Activated CD8-positive, alpha-beta memory T cell treated with anti-CD3 and anti-CD28 coated beads for 48 hours (primary cell): ENCODE measurements at regions not wholly inside any gene's neighbourhood (a gene's known extent, or its start where the extent isn't known, plus 50 kb on each side); places are given as distances from the start of the nearest gene placed in this dataset.
"Not testable (repeated sequence)": the region's sequence is repeated elsewhere in the genome, so short reads cannot be mapped to it uniquely, and the experiment has no call there.

ENCODE experiments used
- DNase-seq, 3 experiments: peaks; one replicate each; pipeline ENCODE4 v3.0.0-alpha.2; 2020; ENCODE audit warnings: low read depth in 2 of 3, low spot score in 2 of 3

DNA sequence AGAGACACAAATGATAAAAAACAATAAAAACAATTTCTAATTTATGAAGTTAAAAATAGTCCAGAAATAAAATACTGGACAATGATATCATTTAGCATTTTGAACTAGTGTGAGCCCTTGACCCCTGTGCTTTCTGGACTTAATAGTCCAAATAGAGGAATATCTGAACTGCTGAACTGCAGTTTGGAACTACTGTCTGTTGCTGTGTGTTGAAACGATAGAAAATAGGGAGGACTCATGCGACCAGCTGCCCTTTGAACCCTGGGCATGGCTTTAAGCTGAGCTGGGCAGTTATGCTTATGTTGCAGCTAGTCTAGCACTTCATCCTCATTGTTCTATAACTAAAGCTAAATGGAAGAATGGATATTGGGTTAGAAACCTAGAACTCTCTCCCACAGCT lies 99.5 kb downstream of the FMR1NB start:
- no peak for DNase-seq

DNA sequence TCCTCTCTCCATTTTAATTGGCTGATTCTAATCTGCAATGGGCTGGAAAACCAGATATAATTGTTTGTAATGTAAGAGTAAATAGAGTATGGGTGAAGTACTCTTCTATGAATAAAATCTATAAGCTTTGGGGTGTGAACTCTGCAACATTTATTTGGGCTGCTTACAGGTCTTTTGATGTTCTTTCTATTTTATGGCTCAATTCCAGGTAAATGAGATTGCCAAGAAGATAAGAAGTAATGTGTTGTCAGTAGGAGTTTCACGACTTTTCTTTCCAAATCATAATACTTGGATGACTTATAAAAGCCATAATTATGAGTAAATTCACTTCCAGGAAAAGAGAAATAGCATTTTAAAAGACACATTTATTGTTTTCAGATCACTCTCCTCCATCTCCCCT lies 103.5 kb downstream of the FMR1NB start:
- DNase-seq = no peak

DNA sequence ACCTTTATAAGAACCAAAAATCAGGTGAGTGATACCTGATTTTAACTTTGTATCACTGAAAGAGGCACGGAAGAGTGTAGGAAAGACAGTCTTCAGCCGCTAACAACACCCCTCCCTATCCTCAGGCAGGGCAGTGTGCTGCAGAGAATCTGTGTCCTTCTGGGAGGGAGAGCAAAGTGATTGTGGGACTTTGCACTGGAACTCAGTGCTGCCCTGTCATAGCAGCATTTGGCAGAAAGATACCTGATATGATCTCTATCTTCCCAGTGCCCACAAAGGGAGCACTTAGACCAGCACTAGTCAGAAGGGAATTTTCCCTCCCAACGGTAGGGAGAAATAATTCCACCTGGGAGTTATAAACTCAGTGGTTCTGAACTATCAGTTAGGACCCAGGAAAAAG lies 139.0 kb downstream of the FMR1NB start:
- no peak for DNase-seq

GRCh38 chrX:148120999-148121623 lies 140.0 kb downstream of the FMR1NB start:
- no peak for DNase-seq

- not testable (repeated sequence) for DNase-seq
Measured at GRCh38 chrX:148128872-148129505, 147.9 kb downstream of the FMR1NB start.

DNA sequence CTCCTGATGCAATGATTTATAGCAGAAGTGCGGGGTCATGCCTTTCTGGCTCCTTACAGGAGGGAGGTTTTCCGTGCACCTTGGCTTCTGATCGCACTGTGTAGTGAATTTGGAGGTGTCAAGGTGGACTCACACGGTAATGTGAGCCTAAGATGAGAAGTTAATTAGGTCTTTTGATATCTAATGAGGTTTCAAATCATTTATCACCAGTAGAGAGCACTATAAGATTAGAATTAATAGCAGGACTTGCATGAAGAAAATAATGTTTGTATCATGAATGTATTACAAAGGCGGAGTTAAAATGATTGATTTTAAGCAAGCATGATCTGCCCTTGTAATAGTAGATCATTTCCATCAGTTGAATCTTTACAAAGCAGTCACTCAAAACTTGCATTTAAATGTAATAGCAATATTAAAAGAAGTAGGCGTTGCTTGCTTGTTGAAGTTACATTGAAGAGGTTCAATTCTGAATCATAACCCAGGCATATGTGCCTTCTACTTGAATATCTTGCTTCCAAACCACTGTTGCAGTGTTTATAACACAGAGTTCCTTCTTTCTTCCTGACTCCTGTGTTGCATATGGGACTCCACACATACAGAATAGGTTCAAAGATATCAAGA lies 152.1 kb downstream of the FMR1NB start:
- no peak for DNase-seq

DNA sequence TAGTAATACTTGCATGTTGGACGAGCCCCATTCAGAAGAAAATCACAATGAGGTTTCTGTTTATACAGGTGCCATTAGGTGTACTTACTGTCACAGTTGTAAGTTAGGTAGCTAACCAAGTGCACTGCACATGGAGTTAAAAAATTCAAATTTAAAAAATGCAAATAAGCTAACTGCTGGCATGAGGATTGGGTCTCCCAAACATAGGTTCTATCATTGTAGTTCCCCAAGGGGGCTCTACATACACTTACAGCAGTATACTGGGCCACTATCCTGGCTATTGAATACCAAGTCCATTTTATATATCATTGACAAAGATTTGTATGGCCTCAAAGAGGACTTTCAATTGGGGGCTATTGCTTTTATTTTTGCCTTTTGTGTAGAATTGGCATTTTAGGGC lies 153.4 kb downstream of the FMR1NB start:
- DNase-seq = no peak

- no peak for DNase-seq
Measured at GRCh38 chrX:148135738-148136137, 154.6 kb downstream of the FMR1NB start.

DNA sequence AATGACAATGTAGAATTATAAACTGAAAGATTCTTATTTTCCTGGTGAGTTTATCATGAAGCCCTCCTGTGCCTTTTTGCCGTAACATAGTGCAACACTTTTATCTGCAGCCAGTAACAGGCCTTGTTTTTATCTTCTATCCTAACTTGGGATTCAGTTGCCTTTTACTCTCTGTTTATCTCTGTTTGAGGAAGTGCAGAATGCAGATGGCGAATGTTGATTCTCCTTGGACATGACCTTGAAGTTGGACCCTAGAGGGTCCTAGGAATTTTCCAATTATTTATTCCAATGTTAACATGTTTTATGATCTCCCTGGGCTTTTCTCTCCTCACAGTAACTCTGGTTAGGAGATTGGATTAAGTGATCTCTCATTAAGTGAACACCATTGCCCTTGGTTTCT lies 165.0 kb downstream of the FMR1NB start:
- no peak for DNase-seq

- no peak for DNase-seq
Measured at GRCh38 chrX:148156986-148157385, 175.8 kb downstream of the FMR1NB start.

DNA sequence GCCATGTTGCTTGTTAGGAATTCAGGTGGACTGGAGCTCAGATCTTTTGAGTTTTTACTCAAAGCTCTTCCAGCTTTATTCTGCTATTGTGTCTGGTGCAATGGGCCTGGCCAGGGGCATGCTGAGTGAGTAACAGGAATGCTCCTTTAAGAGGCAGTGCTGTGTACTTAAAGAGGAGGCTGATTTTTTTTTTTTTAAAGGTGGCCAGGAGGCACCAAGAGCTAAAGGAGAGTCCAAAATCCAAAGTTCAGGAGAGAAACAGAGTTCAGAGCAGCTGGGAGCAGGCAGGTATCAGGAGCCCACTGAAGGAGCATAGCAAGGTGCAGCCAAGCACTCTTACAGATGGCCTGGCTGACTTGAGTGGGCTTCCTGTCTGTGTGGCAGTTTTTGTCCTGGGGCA lies 178.7 kb downstream of the FMR1NB start:
- DNase-seq = no peak

- no peak for DNase-seq
Measured at GRCh38 chrX:148161701-148162100, 180.6 kb downstream of the FMR1NB start.

- no peak for DNase-seq
Measured at GRCh38 chrX:148185631-148186030, 204.5 kb downstream of the FMR1NB start.

DNA sequence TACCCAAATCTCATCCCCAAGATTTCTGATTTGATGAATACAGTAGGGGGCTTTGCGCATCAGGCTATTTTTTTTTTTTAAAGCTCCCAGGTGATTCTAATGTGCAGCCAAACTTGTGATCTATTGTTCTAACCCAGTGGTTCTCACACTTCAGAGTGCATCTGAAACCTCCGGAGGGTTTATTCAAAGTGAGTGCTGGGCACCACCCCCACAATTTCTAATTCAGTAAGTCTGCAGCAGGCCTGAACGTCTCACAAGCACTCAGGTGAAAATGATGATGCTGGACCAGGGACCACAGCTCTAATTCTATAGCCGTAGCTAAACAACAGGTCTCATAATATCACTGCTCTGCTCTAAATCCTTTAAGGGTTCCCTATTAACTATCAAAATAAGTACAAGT lies 211.4 kb downstream of the FMR1NB start:
- no peak for DNase-seq

- no peak for DNase-seq
Measured at GRCh38 chrX:148193759-148194158, 212.6 kb downstream of the FMR1NB start.

GRCh38 chrX:148203531-148203930 lies 222.4 kb downstream of the FMR1NB start:
- no peak for DNase-seq

DNA sequence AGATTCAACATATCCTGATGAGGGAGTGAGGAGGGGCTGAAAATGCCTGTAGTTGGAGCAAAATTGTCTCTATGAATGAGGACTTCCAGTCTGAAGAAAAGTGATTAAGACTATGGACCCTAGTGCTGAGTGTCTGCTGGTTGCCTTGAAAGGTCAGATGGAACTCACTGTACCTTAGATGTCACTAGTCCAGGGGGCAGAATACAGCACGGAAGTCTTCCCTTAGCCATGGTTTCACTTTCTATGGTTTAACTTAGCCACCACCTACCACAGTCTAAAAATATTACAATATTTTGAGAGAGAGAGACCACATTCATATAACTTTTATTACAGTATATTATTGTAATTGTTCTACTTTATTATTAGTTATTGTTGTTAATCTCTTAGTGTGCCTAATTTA lies 223.1 kb downstream of the FMR1NB start:
- no peak for DNase-seq

DNA sequence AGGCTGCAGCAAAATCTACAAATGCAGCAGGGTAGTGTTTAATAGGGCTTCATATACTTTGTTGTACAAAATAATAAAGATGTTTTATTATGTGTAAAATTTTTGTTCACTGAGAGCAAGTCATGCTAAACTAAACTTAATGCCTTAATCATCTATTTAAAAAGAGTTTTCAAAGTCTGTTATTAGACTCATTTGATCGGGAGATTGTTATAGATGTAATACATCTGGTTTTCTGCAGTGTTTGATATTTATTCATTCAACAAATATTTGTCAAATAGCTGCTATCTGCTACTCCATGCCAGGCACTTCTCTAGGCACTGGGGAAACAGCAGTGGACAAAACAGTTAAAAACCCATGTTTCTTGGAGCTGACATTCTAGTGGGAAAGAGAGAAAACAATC lies 233.6 kb downstream of the FMR1NB start:
- no peak for DNase-seq

GRCh38 chrX:148215726-148216125 lies 234.6 kb downstream of the FMR1NB start:
- DNase-seq = no peak

GRCh38 chrX:148223361-148223760 lies 242.2 kb downstream of the FMR1NB start:
- DNase-seq = no peak

- no peak for DNase-seq
Measured at GRCh38 chrX:148228521-148228920, 247.4 kb downstream of the FMR1NB start.

GRCh38 chrX:148229801-148230303 lies 248.7 kb downstream of the FMR1NB start:
- DNase-seq = no peak

- no peak for DNase-seq
Measured at GRCh38 chrX:148259990-148260389, 240.4 kb upstream of the AFF2 start.
